Activated naive CD4-positive, alpha-beta T cell treated with anti-CD3 and anti-CD28 coated beads, Interleukin-2, amount 50 U/mL, for 72 hours (primary cell): ENCODE measurements at regions not wholly inside any gene's neighbourhood (a gene's known extent, or its start where the extent isn't known, plus 50 kb on each side); places are given as distances from the start of the nearest gene placed in this dataset.

Experiments used
- ATAC-seq, 2 donors: fragments of 150-1000 bp; cut with Tn5 transposase; 2 replicates each; pipeline ENCODE4 v1.10.0; 2021; ENCODE audit warnings: mild to moderate bottlenecking in 2 of 2, moderate library complexity in 2 of 2
- DNase-seq, 2 donors: peaks; one replicate each; pipeline ENCODE4 v3.0.0; 2021 to 2022; ENCODE audit warnings: low spot score in 2 of 2
- H3K27ac Mint-ChIP-seq, 2 donors: one replicate each; pipeline ENCODE4 v1.8.0; 2022; ENCODE audit warnings: mild to moderate bottlenecking in 2 of 2, mixed read lengths in 2 of 2
- H3K36me3 Mint-ChIP-seq, 2 donors: one replicate each; pipeline ENCODE4 v1.8.0; 2022; ENCODE audit warnings: mixed read lengths in 2 of 2
- H3K9me3 Mint-ChIP-seq, 2 donors: one replicate each; pipeline ENCODE4 v1.8.0; 2022; ENCODE audit warnings: mixed read lengths in 2 of 2

DNA sequence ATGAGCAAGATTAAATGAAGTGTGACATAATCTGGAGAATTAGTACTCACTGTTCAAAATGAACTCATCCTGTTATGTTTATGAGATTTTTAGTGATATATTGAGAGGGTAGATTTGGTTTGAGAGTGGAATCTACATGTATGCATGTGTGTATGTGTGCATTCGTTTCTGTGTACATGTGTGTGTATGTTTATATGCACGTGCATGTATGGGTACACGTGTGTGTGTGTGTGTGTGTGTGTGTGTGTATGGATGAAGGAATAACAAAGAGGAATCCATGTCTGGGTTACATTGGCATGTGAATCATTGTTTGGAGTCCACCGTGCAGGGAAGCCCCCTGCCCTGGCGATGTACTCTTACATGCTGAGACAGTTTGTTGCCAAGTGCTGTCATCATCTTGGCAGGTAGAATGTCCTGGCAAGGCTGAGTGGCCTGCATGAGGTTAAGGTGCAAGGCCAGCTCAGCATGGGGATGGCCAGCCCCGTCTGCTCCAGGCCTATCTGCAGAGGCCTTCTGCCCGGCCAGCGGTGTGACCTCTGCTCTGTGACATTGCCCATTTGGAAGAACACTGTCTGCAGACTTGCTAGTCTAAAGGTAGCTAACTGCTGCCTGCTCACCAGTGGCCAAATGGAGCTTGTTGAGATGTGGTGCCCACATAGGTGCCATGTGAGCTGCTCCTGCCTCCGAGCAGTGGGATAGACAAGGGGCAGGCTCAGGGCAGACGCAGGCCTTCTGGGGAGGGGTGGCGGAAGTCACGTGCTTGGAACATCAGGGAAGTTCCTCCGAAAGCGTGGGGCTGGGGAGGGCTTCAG, 222.3 kb downstream of the TEX29 start:
- H3K9me3 Mint-ChIP-seq: peaks cover 0 to 10% of the 10 kb centered on the region in 2 donors
- DNase-seq (no peak), ATAC-seq (no peak)
- no peak overlapping the region for H3K27ac Mint-ChIP-seq
- H3K36me3 Mint-ChIP-seq: no peaks in the 10 kb centered on the region

DNA sequence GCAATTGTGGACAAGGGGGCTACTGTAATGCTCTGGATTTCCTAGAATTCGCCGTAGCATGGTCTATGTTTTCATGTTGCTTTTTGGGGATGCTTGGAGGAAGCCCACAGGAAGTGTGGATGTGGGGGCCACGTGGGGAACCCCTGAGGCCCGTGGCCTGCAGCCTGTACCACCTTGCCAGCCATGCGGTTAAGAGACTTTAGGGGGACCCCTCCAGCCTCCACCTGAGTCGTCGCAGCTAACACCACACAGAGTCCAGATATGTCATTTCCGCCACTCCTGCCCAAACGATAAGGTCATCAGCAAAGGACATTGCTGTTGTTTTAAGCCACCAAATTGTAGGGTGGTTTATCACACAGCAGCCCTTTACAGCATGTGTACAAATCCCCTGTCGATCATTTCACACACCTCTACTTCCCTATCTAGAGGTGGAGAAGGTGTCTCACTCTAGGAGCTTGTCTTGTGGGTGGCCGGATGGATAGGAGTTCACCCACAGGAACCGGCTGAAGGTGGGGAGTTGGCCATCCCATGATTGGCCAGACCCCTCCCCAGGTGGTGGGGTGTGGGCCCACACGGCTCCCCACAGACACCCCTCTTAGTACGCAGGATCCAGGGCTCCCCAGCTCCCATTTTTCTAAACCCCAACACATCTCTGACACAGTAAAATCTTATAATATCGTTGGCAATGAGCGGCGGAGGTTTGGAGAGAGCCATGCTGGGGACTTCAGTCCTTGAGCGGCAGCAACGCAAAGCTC, 226.7 kb downstream of the TEX29 start:
- Mint-ChIP-seq H3K9me3 (peaks cover 0 to 10% of the 10 kb centered on the region in 2 donors), H3K36me3 (no peaks in the 10 kb centered on the region), H3K27ac (no peak overlapping the region)
- no peak for ATAC-seq
- no peak for DNase-seq

DNA sequence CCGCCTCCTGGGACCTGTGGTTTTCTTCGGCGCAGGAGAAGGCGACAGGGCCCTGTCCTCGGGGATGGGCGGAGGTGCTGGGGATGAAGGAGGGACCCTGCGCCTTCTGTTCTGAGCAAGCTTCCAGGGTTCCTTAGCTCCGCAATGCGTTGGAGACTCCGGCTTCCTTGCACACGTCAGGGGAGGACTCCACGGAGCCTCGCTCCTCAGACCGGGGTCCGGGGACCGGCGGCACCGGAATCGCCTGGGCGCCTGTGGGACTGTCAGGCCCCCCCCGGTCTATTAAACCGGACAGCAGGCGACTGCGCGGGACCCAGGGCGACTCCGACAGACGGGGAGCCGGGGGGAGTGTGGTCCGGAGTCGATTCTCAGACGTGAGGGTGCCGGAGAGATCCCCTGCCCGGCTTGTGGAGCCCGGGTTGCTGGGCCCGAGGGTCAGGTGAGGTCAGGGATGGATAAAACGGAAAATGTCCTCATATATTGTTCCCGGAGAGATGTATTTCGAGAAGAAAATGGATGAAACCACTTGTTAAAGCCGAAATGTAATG, 227.4 kb downstream of the TEX29 start:
- H3K9me3 Mint-ChIP-seq: peaks cover 0 to 10% of the 10 kb centered on the region in 2 donors
- peak in 1 of 2 donors; percentile 38 for DNase-seq

DNA sequence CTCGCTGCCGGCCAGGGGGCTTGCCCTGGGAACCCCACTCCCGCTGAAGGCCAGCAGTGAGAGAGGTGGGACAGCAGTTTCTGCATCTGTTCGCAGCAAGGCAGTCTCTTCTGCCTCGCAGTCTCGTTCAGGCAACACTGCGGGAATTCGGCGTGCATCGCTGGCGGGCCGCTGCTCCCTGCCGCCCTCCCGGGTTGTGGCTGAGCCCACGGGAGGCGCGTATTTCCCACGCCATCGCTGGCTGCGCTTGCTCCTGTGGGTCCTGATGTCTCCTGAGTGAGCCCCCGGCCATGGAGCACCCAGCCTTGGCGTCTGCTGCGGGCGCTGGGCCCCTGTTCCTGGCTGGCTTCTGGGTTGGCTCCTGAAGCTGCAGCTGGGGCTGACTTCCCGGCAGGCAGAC, 227.9 kb downstream of the TEX29 start:
- Mint-ChIP-seq H3K9me3 (peaks cover 0 to 10% of the 10 kb centered on the region in 2 donors), H3K36me3 (no peaks in the 10 kb centered on the region), H3K27ac (no peak overlapping the region)
- DNase-seq: peak in 1 of 2 donors; percentile 41
- ATAC-seq: no peak

More for the DNA sequence above, 227.4 kb downstream of the TEX29 start:
- no peaks in the 10 kb centered on the region for H3K36me3 Mint-ChIP-seq
- no peak for ATAC-seq
- no peak overlapping the region for H3K27ac Mint-ChIP-seq

DNA sequence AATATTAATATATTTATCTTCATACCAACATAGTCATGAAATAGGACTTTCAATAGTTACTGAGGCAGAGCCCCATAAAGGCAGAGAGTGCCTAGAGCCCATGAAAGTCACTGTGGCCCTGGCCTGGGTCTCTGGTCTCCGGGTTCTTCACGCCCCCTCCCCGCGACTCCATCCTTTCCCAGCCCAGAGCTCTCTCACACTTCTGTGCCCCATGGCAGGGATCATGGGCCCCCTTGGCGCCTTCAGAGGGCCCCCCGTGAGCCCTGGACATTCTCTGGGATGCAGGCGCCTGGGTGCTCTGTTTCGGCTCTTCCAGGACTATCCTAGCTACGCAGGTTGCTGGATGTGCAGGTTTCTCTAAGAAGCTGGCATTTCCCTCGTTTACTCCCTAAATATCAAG, 228.4 kb downstream of the TEX29 start:
- no peak overlapping the region for H3K27ac Mint-ChIP-seq

DNA sequence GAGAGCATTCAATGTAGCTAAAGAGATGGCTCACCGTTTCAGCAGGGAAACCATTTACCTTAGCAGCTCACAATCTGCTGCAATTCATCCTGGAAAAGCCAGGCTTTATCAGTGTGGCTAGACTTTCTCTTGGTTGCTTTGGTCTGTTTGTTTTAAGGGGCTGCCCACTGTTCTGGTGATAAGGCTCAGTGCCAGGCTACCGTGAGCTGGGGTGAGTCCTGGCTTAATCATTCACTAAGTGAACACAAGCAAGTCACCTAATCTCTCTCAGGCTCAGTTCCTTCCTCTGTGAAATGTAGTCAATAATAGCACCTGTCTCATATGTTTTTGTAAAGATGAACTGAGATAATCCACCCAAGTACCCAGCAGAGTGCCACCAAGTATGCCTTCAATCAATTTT, 229.0 kb downstream of the TEX29 start:
- H3K36me3 Mint-ChIP-seq: no peaks in the 10 kb centered on the region
- no peak for ATAC-seq
- no peak for DNase-seq
- H3K9me3 Mint-ChIP-seq: peaks cover 0 to 5% of the 10 kb centered on the region in 2 donors
- no peak overlapping the region for H3K27ac Mint-ChIP-seq

More for the DNA sequence above, 228.4 kb downstream of the TEX29 start:
- Mint-ChIP-seq H3K36me3 (no peaks in the 10 kb centered on the region), H3K9me3 (peaks cover 0 to 10% of the 10 kb centered on the region in 2 donors)
- peak in 1 of 2 donors; percentile 31 for DNase-seq
- ATAC-seq: no peak

DNA sequence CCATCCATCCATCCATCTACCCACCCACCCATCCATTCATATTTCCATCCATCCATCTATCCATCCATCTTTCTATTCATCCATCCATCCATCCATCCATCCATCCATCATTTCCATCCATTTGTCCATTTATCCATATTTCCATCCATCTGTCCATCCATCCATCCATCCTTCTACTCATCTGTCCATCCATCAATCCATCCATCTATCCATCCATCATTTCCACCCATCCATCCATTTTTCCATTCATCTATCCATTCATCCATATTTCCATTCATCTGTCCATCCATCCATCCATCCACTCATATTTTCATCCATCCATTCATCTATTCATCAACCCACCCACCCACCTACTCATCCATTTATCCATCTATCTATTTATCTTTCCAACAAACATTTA, 229.6 kb downstream of the TEX29 start:
- DNase-seq (no peak), ATAC-seq (no peak)
- Mint-ChIP-seq H3K27ac (no peak overlapping the region), H3K9me3 (peaks cover 0 to 4% of the 10 kb centered on the region in 2 donors), H3K36me3 (no peaks in the 10 kb centered on the region)

DNA sequence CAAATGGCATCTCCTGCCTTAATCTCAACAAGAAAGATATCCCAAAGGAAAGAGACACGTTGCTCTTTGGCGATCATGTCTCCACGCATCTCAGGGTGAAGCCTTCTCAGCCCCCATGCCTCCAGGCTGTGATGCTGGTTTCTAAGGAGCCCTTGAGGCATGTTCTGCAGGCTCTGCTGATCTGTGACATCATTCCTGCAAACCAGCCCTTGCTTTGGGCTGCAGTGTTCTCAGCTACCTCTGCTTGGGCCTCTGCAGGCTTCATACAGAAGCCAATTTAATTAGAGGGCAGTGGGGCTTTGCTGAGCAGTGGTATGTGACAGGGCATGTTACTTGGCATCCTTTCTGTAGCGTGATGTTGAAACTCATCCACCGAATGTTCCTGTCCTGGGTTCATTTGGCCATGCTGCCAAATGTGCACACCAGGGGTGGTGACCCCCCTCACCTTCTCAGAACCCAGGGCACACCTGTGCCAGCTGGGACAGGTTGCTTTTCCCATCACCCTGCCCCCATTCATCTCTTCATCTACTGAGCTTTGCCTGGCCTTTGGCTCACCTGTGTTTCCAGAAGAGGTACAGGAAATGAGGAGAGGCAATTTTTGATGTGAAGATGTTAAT, 230.9 kb downstream of the TEX29 start:
- Mint-ChIP-seq H3K27ac (no peak overlapping the region), H3K36me3 (no peaks in the 10 kb centered on the region), H3K9me3 (no peaks in the 10 kb centered on the region)
- no peak for ATAC-seq
- DNase-seq: no peak

DNA sequence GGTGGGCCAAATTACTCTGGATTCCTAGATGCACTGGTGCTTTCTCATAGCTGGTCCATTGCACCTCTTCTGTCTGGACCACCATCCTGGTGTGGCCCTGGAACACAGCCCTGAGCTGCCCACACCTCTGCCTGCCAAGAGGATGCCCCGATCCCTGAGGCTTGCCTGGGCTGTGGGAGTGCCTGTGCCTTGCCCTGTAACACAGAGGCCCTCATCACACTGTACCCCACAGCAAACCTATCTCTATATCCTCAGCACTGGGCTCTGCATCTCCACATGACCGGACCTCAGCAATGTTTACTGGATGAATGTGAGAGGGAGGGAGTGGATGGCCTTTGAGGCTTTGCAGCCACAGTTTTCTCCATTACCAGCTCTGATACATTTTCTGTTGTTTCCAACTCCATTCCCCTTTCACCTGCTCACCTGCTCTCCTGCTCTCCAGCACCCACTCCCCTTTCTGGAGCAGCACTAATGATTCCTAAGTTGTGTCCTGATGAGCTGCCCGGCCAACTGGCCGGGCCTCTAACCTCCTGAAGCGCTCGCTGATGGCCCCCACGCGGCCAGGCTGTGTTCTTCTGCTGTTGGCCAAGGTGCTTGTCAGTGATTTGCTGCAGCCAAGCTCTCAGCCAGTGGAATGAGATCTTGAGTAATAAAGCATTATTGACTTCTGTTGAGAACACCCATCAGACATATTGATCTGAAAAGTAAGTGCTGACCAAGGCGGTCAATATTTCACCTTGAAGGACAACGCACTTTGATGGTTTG, 232.6 kb downstream of the TEX29 start:
- Mint-ChIP-seq H3K9me3 (no peaks in the 10 kb centered on the region), H3K36me3 (no peaks in the 10 kb centered on the region), H3K27ac (no peak overlapping the region)
- no peak for ATAC-seq
- DNase-seq: no peak

DNA sequence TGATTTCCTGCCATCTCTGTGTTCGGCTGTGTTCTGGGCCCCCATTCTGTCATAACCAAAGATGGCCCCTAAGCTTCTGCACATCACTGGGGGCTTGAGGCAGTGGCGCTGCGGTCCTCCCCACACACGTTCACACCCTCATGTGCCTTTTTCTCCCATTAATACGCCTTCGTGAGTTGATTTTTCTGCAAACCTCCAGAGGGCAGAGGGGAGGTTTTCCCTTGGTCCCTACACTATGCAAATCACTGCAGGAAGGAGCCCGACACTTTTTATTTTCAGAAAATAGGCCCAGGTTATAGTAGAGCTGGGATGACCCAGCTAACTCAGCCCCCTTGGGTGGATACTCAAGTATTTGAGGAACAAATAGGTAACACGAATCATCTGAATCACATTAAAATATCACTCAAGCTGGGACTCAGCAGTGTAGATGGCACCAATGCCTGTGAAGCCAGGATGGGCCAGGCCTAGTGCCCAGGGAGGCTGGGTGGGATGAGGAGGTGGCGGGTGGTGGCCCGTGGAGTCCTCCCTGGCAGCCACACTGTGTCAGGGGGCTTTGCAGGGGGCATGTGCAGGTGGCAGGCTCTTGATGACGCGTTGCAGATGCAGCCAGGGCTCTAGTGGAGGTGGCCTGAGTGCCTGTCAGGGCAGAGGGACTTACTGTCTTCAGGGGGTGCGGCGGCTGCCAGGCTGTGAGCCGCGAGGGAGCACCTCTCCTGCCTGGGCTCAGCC, 234.3 kb downstream of the TEX29 start:
- H3K27ac Mint-ChIP-seq: no peak overlapping the region
- DNase-seq: no peak
- no peaks in the 10 kb centered on the region for H3K36me3 Mint-ChIP-seq
- H3K9me3 Mint-ChIP-seq: no peaks in the 10 kb centered on the region
- no peak for ATAC-seq

DNA sequence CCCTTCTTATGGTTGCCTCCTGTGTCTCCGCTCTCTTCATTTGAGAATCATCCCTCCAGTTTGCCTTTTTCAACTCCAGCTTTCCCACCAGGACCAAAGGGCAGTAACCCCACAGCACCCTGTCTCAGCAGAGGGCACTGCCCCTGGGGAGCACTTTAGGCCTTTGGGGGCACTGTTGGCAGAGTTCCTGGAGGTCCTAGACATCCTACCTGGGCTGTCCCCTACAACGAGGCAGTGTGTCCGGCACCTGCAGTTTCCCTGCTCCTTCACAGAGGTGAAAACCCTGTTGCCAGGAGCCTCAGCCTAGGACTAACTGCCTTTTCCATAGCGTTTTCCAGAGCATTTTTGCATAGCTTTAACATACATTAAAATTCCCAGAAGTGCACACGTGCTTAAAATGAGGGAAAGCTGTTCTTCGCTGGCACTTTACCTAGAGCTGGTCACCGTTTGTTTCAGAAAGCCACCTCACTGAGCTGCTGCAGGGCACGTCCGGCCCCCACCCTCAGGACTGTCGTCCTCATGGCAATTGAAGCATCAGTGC, 234.9 kb downstream of the TEX29 start:
- ATAC-seq (no peak), DNase-seq (no peak)
- no peaks in the 10 kb centered on the region for H3K36me3 Mint-ChIP-seq
- no peaks in the 10 kb centered on the region for H3K9me3 Mint-ChIP-seq
- no peak overlapping the region for H3K27ac Mint-ChIP-seq

DNA sequence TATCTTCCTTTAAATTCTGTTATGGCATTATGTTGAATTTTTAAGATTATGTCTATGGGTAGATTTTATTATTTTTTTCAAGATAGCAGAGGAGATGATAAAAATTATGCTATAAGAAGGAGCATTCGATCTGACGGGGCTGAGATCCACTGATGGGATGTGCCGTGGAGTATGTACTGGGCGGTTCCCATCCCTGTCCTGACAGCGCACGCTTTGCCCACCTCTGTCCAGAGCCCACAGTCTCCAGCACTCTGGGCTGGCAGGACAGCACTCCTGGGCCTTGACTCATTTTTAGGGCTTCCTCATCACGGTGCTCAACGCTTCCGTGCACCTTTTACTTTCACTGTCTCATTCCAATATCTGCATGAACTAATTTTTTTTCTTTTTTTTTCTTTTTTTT, 235.5 kb downstream of the TEX29 start:
- Mint-ChIP-seq H3K9me3 (no peaks in the 10 kb centered on the region), H3K27ac (no peak overlapping the region), H3K36me3 (no peaks in the 10 kb centered on the region)
- DNase-seq (no peak), ATAC-seq (no peak)

DNA sequence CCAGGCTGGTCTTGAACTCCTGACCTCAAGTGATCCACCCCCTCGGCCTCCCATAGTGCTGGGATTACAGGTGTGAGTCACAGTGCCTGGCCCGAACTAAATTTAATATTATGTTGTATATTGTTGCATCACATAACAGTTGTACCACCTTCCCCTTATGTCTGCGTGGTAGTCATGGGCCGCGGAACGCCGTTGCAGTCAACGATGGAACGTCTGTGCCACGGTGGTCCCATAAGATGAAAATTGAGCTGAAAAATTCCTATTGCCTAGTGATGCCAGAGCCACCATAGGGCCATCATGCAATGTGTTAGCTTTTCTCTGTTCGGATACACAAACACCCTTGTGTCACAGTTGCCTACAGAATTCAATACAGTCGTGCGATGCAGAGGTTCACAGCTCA, 236.1 kb downstream of the TEX29 start:
- no peak for ATAC-seq
- no peak overlapping the region for H3K27ac Mint-ChIP-seq
- DNase-seq: no peak
- no peaks in the 10 kb centered on the region for H3K9me3 Mint-ChIP-seq
- H3K36me3 Mint-ChIP-seq: no peaks in the 10 kb centered on the region

DNA sequence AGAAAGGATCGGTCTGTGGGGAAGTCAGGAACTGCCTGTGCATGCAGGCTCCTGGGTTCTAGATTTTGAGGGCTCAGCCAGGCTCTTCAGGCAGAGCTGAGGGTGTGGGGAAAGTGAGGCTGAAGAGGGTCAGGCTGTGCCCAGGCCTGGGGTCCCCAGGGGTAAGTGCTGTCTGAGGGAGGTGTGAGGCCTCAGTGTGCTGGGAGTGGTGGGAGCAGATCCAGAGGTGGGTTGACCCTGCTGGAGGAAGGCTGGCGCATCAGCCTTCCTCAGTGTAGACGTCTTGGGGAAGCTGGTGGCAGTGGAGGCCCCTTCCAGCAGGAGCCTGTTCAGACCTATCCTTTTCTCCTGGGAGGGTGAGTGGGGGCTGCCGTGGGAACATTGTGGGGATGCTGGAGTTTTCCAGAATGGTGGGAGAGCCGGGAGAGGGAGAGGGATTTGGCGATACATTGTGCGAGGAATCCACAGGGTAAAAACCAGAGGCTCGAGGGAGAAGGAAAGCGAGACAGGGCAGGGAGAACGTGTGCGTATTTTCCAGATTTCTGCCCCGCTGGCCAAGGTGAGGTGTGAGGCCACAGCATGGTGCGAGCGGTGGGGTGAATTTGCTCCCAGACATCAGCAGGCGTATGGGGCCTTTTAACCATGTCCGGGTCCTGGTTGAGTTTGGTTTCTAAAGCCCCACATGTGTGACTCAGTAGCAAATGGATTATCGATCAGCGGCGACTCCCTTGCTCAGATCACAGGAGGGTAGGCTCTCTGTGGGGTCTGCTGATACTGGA, 237.7 kb downstream of the TEX29 start:
- H3K27ac Mint-ChIP-seq: peak overlapping the region in 1 of 2 donors; percentile 62
- DNase-seq: no peak
- no peak for ATAC-seq
- H3K9me3 Mint-ChIP-seq: no peaks in the 10 kb centered on the region
- H3K36me3 Mint-ChIP-seq: no peaks in the 10 kb centered on the region

DNA sequence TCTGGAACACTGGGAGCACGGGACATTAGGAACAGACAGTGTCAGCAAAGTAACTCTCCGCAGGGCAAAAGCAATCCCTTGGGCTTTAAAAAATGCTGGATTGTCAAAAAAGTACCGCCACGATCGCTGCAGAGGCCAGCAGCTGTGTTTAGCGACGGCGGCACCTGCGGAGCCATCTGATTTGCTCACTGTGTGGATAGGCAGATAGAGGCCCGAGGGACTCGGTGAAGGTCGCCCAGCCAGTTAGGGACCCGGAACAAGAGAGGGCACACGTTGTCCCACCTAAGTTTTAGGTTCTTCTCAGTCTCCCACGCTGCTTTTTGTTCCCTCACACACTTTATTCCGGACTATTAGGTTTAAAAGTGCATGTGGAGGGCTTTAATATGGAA, 238.3 kb downstream of the TEX29 start:
- DNase-seq (no peak), ATAC-seq (no peak)
- Mint-ChIP-seq H3K36me3 (no peaks in the 10 kb centered on the region), H3K9me3 (no peaks in the 10 kb centered on the region), H3K27ac (no peak overlapping the region)
